Endothelial cell of umbilical vein (primary cell): ENCODE measurements at regions not wholly inside any gene's neighbourhood (a gene's known extent, or its start where the extent isn't known, plus 50 kb on each side); places are given as distances from the start of the nearest gene placed in this dataset.

Experiments used
- EZH2 ChIP-seq: IDR thresholded peaks from 2 replicates; pipeline ENCODE4 v1.6.1; 2012; ENCODE audit warnings: borderline replicate concordance, low read depth, mild to moderate bottlenecking, moderate library complexity, low read length, inconsistent platforms; ENCODE audit not compliant: severe bottlenecking
- FOS ChIP-seq: IDR thresholded peaks from 2 replicates; pipeline ENCODE4 v1.6.1; 2011; ENCODE audit warnings: mild to moderate bottlenecking, low read length, moderate library complexity, borderline replicate concordance; ENCODE audit not compliant: insufficient read depth
- POLR2A ChIP-seq: IDR thresholded peaks from 2 replicates; pipeline ENCODE4 v1.6.1; 2012; ENCODE audit warnings: low read depth, mild to moderate bottlenecking, control low read depth, low read length
- POLR2AphosphoS5 ChIP-seq: IDR thresholded peaks from 2 replicates; pipeline ENCODE4 v1.6.1; 2012; ENCODE audit warnings: low read depth, mild to moderate bottlenecking, control low read depth, low read length, moderate library complexity; ENCODE audit not compliant: insufficient read depth
- TF ChIP-seq, protein P1 (sequence below), 2 donors: IDR thresholded peaks; 1 replicate in 1 of 2; 2 replicates in 1 of 2; pipeline ENCODE4 v1.5.1; 2011; ENCODE audit warnings: low read length in 2 of 2, mild to moderate bottlenecking in 2 of 2, moderate library complexity in 2 of 2, control low read depth in 1 of 2, inconsistent platforms in 1 of 2, low read depth in 1 of 2; ENCODE audit not compliant: insufficient read depth in 1 of 2; ENCODE audit errors: extremely low read depth in 1 of 2

DNA sequence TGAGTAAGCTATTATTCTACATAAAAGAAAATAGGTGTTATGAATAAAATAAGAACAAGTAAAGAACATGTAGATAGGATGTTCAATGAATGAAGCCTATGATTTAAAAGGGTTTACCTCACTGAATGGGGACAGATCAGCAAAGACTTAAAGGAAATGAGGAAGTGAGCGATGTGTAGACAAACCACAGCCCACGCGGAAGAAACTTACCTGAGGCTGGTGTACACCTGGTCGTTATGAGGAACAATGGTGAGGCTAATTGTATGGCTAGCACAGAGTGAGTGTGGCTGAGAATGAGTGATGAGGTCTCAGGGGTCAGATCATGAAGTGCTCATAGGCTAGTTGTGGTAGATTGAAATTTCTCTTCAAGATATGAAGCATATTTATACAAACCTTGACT is 221.7 kb downstream of the ALG10B start:
- TF ChIP-seq, protein P1, sequence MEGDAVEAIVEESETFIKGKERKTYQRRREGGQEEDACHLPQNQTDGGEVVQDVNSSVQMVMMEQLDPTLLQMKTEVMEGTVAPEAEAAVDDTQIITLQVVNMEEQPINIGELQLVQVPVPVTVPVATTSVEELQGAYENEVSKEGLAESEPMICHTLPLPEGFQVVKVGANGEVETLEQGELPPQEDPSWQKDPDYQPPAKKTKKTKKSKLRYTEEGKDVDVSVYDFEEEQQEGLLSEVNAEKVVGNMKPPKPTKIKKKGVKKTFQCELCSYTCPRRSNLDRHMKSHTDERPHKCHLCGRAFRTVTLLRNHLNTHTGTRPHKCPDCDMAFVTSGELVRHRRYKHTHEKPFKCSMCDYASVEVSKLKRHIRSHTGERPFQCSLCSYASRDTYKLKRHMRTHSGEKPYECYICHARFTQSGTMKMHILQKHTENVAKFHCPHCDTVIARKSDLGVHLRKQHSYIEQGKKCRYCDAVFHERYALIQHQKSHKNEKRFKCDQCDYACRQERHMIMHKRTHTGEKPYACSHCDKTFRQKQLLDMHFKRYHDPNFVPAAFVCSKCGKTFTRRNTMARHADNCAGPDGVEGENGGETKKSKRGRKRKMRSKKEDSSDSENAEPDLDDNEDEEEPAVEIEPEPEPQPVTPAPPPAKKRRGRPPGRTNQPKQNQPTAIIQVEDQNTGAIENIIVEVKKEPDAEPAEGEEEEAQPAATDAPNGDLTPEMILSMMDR (IDR thresholded peaks at IDR 0.05; ENCODE audit: extremely low read depth in 1 of 2, insufficient read depth in 1 of 2, low read depth in 1 of 2, low read length in 2 of 2): no peak
- no peak for TF ChIP-seq POLR2A
- no peak for TF ChIP-seq POLR2AphosphoS5
- TF ChIP-seq EZH2: no peak
- TF ChIP-seq FOS: no peak
